HG03565 (cell line): ENCODE measurements at regions not wholly inside any gene's neighbourhood (a gene's known extent, or its start where the extent isn't known, plus 50 kb on each side); places are given as distances from the start of the nearest gene placed in this dataset.
A peak's percentile ranks its signal among the peaks of the same experiment; 100 is the strongest.

Source experiments
- ATAC-seq: cut with Tn5 transposase; IDR thresholded peaks from one replicate; pipeline ENCODE4 v1.9.1; 2021; ENCODE audit warnings: mild to moderate bottlenecking, moderate library complexity; ENCODE audit not compliant: unreplicated experiment

- ATAC-seq = no peak
Observed at GRCh38 chr3:94179059-94179458, 116.2 kb downstream of the NSUN3 start.

GRCh38 chr3:94183551-94183950 lies 120.7 kb downstream of the NSUN3 start:
- ATAC-seq = no peak

GRCh38 chr3:94184781-94185180 lies 121.9 kb downstream of the NSUN3 start:
- no peak for ATAC-seq

- no peak for ATAC-seq
Observed at GRCh38 chr3:94185753-94186152, 122.9 kb downstream of the NSUN3 start.

GRCh38 chr3:94187697-94188096 lies 124.8 kb downstream of the NSUN3 start:
- no peak for ATAC-seq

- no peak for ATAC-seq
Observed at GRCh38 chr3:94195381-94195780, 132.5 kb downstream of the NSUN3 start.

- ATAC-seq = no peak
Observed at GRCh38 chr3:94206291-94206690, 143.4 kb downstream of the NSUN3 start.

- no peak for ATAC-seq
Observed at GRCh38 chr3:94210256-94210655, 147.4 kb downstream of the NSUN3 start.

- no peak for ATAC-seq
Observed at GRCh38 chr3:94217406-94217805, 154.5 kb downstream of the NSUN3 start.

- no peak for ATAC-seq
Observed at GRCh38 chr3:94220426-94220825, 157.6 kb downstream of the NSUN3 start.

GRCh38 chr3:94221829-94222228 lies 159.0 kb downstream of the NSUN3 start:
- ATAC-seq = no peak

GRCh38 chr3:94225148-94225865 lies 162.4 kb downstream of the NSUN3 start:
- ATAC-seq = no peak

GRCh38 chr3:94226078-94226477 lies 163.2 kb downstream of the NSUN3 start:
- no peak for ATAC-seq

- no peak for ATAC-seq
Observed at GRCh38 chr3:94232921-94233320, 170.1 kb downstream of the NSUN3 start.

- ATAC-seq = no peak
Observed at GRCh38 chr3:94234177-94234788, 171.4 kb downstream of the NSUN3 start.

GRCh38 chr3:94241986-94242385 lies 179.1 kb downstream of the NSUN3 start:
- no peak for ATAC-seq

- no peak for ATAC-seq
Observed at GRCh38 chr3:94246171-94246570, 183.3 kb downstream of the NSUN3 start.

- no peak for ATAC-seq
Observed at GRCh38 chr3:94248042-94248441, 185.2 kb downstream of the NSUN3 start.

GRCh38 chr3:94249491-94250079 lies 186.7 kb downstream of the NSUN3 start:
- peak; percentile 88 for ATAC-seq

- no peak for ATAC-seq
Observed at GRCh38 chr3:94251566-94251965, 188.7 kb downstream of the NSUN3 start.

- no peak for ATAC-seq
Observed at GRCh38 chr3:94252316-94252715, 189.5 kb downstream of the NSUN3 start.
